ENCODE measurements at regions not wholly inside any gene's neighbourhood (a gene's known extent, or its start where the extent isn't known, plus 50 kb on each side); places are given as distances from the start of the nearest gene placed in this dataset.

DNA sequence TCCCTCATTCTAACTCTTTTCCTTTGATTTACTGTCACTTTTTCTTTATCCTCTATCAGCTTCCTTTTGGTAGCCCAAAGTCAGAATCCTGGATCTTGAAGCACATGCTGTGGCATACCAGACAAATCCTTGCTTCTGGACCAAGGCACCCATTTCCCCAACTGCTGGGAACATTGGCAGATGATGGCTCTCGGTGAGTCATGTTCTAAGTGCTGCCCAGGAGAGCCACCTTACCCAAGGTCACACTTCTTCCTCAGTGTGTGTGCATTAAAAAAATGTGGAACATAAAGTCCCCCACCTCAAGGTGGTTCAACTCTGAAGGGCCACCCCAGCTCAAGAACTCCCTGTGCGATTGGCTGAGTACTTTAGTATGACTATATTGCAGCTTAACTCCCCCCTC lies 141.4 kb upstream of the PUM3 start:
- TF ChIP-seq, protein P1, sequence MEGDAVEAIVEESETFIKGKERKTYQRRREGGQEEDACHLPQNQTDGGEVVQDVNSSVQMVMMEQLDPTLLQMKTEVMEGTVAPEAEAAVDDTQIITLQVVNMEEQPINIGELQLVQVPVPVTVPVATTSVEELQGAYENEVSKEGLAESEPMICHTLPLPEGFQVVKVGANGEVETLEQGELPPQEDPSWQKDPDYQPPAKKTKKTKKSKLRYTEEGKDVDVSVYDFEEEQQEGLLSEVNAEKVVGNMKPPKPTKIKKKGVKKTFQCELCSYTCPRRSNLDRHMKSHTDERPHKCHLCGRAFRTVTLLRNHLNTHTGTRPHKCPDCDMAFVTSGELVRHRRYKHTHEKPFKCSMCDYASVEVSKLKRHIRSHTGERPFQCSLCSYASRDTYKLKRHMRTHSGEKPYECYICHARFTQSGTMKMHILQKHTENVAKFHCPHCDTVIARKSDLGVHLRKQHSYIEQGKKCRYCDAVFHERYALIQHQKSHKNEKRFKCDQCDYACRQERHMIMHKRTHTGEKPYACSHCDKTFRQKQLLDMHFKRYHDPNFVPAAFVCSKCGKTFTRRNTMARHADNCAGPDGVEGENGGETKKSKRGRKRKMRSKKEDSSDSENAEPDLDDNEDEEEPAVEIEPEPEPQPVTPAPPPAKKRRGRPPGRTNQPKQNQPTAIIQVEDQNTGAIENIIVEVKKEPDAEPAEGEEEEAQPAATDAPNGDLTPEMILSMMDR (IDR thresholded peaks at IDR 0.05), result no peak
- TF ChIP-seq EZH2 (IDR thresholded peaks at IDR 0.05), result no peak
- no peak for TF ChIP-seq EZH2phosphoT487 (IDR thresholded peaks at IDR 0.05)
